Neuronal stem cell (in vitro differentiated cells): ENCODE measurements at regions not wholly inside any gene's neighbourhood (a gene's known extent, or its start where the extent isn't known, plus 50 kb on each side); places are given as distances from the start of the nearest gene placed in this dataset.
A peak's percentile ranks its signal among the peaks of the same experiment; 100 is the strongest.

Experiments used
- DNase-seq: peaks from one replicate; pipeline ENCODE4 v3.0.0-alpha.2; 2013; ENCODE audit warnings: low spot score
- H2AFZ ChIP-seq: one replicate; pipeline ENCODE4 v1.6.1; 2013; ENCODE audit warnings: mild to moderate bottlenecking, low read length, inconsistent platforms
- H2AK5ac ChIP-seq: 2 replicates; pipeline ENCODE4 v1.6.1; 2013; ENCODE audit warnings: low read depth, mild to moderate bottlenecking, inconsistent platforms, low read length, moderate library complexity, mixed read lengths
- H2BK120ac ChIP-seq: 2 replicates; pipeline ENCODE4 v1.6.1; 2013; ENCODE audit warnings: low read depth, mild to moderate bottlenecking, inconsistent platforms, low read length, moderate library complexity, mixed read lengths
- H2BK12ac ChIP-seq: one replicate; pipeline ENCODE4 v1.6.1; 2013; ENCODE audit warnings: low read length, inconsistent platforms
- H2BK15ac ChIP-seq: 2 replicates; pipeline ENCODE4 v1.6.1; 2013; ENCODE audit warnings: mild to moderate bottlenecking, low read length, inconsistent platforms, mixed read lengths
- H2BK5ac ChIP-seq: one replicate; pipeline ENCODE4 v1.6.1; 2013; ENCODE audit warnings: inconsistent platforms, mild to moderate bottlenecking, low read length, moderate library complexity
- H3K14ac ChIP-seq: one replicate; pipeline ENCODE4 v1.6.1; 2013; ENCODE audit warnings: low read length, inconsistent platforms
- H3K18ac ChIP-seq: 2 replicates; pipeline ENCODE4 v1.6.1; 2013; ENCODE audit warnings: low read length, inconsistent platforms
- H3K23ac ChIP-seq: 2 replicates; pipeline ENCODE4 v1.6.1; 2013; ENCODE audit warnings: low read depth, mild to moderate bottlenecking, mixed read lengths, low read length, inconsistent platforms; ENCODE audit not compliant: poor library complexity
- H3K27ac ChIP-seq: replicated peaks from 3 replicates; pipeline ENCODE4 v1.5.1; 2013; ENCODE audit warnings: low read length, inconsistent platforms
- H3K27me3 ChIP-seq, 3 experiments: 2 replicates each; pipeline ENCODE4 v1.6.1; 2013; ENCODE audit warnings: low read length in 3 of 3, mild to moderate bottlenecking in 2 of 3, inconsistent platforms in 1 of 3, low read depth in 1 of 3, mixed read lengths in 1 of 3, moderate library complexity in 1 of 3; ENCODE audit not compliant: control insufficient read depth in 3 of 3, insufficient read depth in 3 of 3
- H3K36me3 ChIP-seq, 2 donors: replicated peaks in 1 of 2; 2 replicates each; pipeline ENCODE4 v1.6.1; 2013; ENCODE audit warnings: low read length in 2 of 2; ENCODE audit not compliant: control insufficient read depth in 2 of 2, insufficient read depth in 2 of 2
- H3K4ac ChIP-seq: 2 replicates; pipeline ENCODE4 v1.6.1; 2013; ENCODE audit warnings: inconsistent platforms, mild to moderate bottlenecking, low read length, moderate library complexity
- H3K4me1 ChIP-seq, 2 donors: 1 replicate in 1 of 2; 2 replicates in 1 of 2; pipeline ENCODE4 v1.6.1; 2013; ENCODE audit warnings: low read length in 2 of 2, low read depth in 1 of 2; ENCODE audit not compliant: control insufficient read depth in 2 of 2, insufficient read depth in 1 of 2
- H3K4me2 ChIP-seq: one replicate; pipeline ENCODE4 v1.6.1; 2013; ENCODE audit warnings: mild to moderate bottlenecking, low read length, inconsistent platforms; ENCODE audit not compliant: insufficient read depth, poor library complexity, severe bottlenecking
- H3K4me3 ChIP-seq, 2 donors: 2 replicates each; pipeline ENCODE4 v1.5.1; 2013; ENCODE audit warnings: low read length in 2 of 2, mild to moderate bottlenecking in 2 of 2, inconsistent platforms in 1 of 2, moderate library complexity in 1 of 2
- H3K79me1 ChIP-seq: one replicate; pipeline ENCODE4 v1.6.1; 2013; ENCODE audit warnings: low read depth, mild to moderate bottlenecking, inconsistent platforms, low read length, moderate library complexity
- H3K9ac ChIP-seq: one replicate; pipeline ENCODE4 v1.6.1; 2013; ENCODE audit warnings: mild to moderate bottlenecking, low read depth, low read length, inconsistent platforms; ENCODE audit not compliant: poor library complexity
- H3K9me3 ChIP-seq, 2 donors: replicated peaks in 1 of 2; 2 replicates each; pipeline versions ENCODE3 to v1.6.1; 2013; ENCODE audit warnings: low read length in 2 of 2, mild to moderate bottlenecking in 2 of 2, inconsistent platforms in 1 of 2, low read depth in 1 of 2, mixed read lengths in 1 of 2, moderate library complexity in 1 of 2; ENCODE audit not compliant: control insufficient read depth in 2 of 2, insufficient read depth in 1 of 2
- H4K8ac ChIP-seq: one replicate; pipeline ENCODE4 v1.6.1; 2013; ENCODE audit warnings: low read depth, mild to moderate bottlenecking, inconsistent platforms, low read length, moderate library complexity
- H4K91ac ChIP-seq: one replicate; pipeline ENCODE4 v1.6.1; 2013; ENCODE audit warnings: low read length, low read depth, mild to moderate bottlenecking, inconsistent platforms; ENCODE audit not compliant: poor library complexity
- WGBS, 2 donors: extraction: QIAGEN DNeasy Blood & Tissue Kit; methylation state at CpG; one replicate each; pipeline ENCODE4 v1.1.7; 2013; ENCODE audit warnings: missing lambda C conversion rate in 2 of 2, mixed read lengths in 1 of 2; ENCODE audit not compliant: insufficient read length in 2 of 2, insufficient replicate concordance in 1 of 2; ENCODE audit errors: extremely low coverage in 2 of 2; 5-methylcytosine and 5-hydroxymethylcytosine counted together

- Histone ChIP-seq H3K27me3 (peaks cover 0 to 4% (median 0%) of the 10 kb centered on the region in 3 experiments), H3K9me3 (no peaks in the 10 kb centered on the region), H3K9ac (no peak overlapping the region), H4K8ac (no peak overlapping the region), H3K14ac (no peak overlapping the region), H3K23ac (no peak overlapping the region), H2BK15ac (no peak overlapping the region), H3K79me1 (no peaks in the 10 kb centered on the region), H4K91ac (no peak overlapping the region), H3K4me3 (no peak overlapping the region), H3K4ac (no peak overlapping the region), H3K36me3 (no peaks in the 10 kb centered on the region), H2AFZ (no peak overlapping the region), H3K4me2 (no peak overlapping the region), H2BK5ac (no peak overlapping the region), H3K4me1 (no peaks in the 10 kb centered on the region), H3K27ac (no peak overlapping the region), H3K18ac (no peak overlapping the region), H2BK12ac (no peak overlapping the region), H2AK5ac (no peak overlapping the region), H2BK120ac (no peak overlapping the region)
- no peak for DNase-seq
- 100% methylated on average over 2 of the region's 4 CpGs; no CpG with 5 or more reads in 1 of the 2 donors for WGBS, 2 donors
Measured at GRCh38 chr14:34204774-34205173, 253.9 kb upstream of the EGLN3 start.

GRCh38 chr14:34203251-34203722 lies 252.4 kb upstream of the EGLN3 start:
- no peaks in the 10 kb centered on the region for H3K4me1 ChIP-seq
- no peak overlapping the region for H4K91ac ChIP-seq
- H3K9me3 ChIP-seq = no peaks in the 10 kb centered on the region
- H3K36me3 ChIP-seq = no peaks in the 10 kb centered on the region
- no CpG with 5 or more reads among the region's 4 CpGs for WGBS, 2 donors
- H3K4me2 ChIP-seq = no peak overlapping the region
- no peak overlapping the region for H2AK5ac ChIP-seq
- no peak overlapping the region for H4K8ac ChIP-seq
- no peak overlapping the region for H2BK12ac ChIP-seq
- no peaks in the 10 kb centered on the region for H3K79me1 ChIP-seq
- no peak overlapping the region for H3K4ac ChIP-seq
- no peak overlapping the region for H3K4me3 ChIP-seq
- no peak overlapping the region for H3K14ac ChIP-seq
- no peak overlapping the region for H3K23ac ChIP-seq
- no peak overlapping the region for H2AFZ ChIP-seq
- no peak overlapping the region for H2BK120ac ChIP-seq
- H3K9ac ChIP-seq = no peak overlapping the region
- H3K18ac ChIP-seq = no peak overlapping the region
- H2BK15ac ChIP-seq = no peak overlapping the region
- DNase-seq = no peak
- H3K27me3 ChIP-seq = peaks cover 0 to 4% (median 0%) of the 10 kb centered on the region in 3 experiments
- no peak overlapping the region for H2BK5ac ChIP-seq
- no peak overlapping the region for H3K27ac ChIP-seq

DNA sequence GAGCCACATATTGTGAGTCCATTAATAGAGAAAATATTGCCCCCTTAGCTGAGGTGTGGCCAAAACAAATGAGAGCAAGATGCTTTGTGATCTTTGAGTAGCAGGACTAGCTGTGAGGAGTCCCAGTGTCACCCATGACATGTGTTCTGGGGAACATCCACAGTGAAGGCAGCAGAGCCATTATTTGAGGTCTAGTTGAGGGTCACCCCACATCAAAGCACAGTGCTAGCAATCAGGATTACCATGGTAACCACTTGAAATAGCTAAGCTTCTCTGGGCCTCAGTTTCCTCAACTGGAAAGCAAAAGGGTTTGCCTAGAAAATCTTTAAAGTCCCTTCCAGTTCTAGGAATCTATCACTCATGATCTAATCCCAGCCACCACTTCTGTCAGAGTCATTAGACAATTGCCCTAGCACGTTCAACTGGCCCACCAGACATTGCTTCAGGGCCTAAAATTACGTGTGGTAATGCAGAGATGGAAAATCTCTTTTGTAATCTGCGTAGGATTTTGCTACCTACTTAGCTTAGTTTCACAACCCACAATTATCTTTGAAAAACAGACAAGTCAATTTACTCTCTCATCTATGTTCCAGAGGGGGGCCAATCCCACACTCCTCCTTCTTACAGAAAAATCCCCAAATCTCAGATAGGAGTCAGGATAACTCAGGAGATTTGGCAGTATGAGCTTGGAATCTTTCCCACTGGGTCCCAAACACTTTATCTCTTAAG lies 251.2 kb upstream of the EGLN3 start:
- Histone ChIP-seq H4K91ac (no peak overlapping the region), H3K4me2 (no peak overlapping the region), H3K79me1 (no peaks in the 10 kb centered on the region), H2BK12ac (no peak overlapping the region), H4K8ac (no peak overlapping the region), H2AK5ac (no peak overlapping the region), H2BK5ac (no peak overlapping the region), H3K27me3 (peaks cover 0 to 4% (median 0%) of the 10 kb centered on the region in 3 experiments), H3K4ac (no peak overlapping the region), H3K36me3 (no peaks in the 10 kb centered on the region), H3K18ac (no peak overlapping the region), H3K9ac (no peak overlapping the region), H3K4me3 (peak overlapping the region in 1 of 2 donors; percentile 63), H3K14ac (no peak overlapping the region), H3K27ac (no peak overlapping the region), H2AFZ (no peak overlapping the region), H3K9me3 (no peaks in the 10 kb centered on the region), H3K4me1 (no peaks in the 10 kb centered on the region), H2BK120ac (no peak overlapping the region), H2BK15ac (no peak overlapping the region), H3K23ac (no peak overlapping the region)
- no peak for DNase-seq
- WGBS, 2 donors = no CpG with 5 or more reads among the region's 3 CpGs

DNA sequence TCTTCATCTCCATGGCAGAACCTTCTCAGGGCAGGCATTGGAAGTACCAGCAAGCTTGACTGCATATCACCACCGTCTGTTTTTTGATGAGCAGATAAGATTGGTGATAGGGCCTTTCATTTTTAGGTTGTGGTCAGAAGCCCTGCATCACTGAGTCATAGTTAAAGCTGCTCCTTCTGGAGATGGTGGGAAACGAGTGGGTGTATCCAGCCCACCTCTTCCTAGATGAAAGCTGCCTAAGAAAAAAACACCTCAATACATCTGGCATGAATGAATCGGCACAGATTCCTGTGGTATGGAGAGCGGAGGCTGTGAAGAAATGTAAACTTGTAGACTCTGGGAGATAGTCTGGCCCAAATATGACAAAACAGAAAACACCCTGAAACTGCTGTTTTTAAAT lies 248.7 kb upstream of the EGLN3 start:
- H2BK15ac ChIP-seq = no peak overlapping the region
- no peak for DNase-seq

More for the DNA sequence above, 248.7 kb upstream of the EGLN3 start:
- no peak overlapping the region for H2BK12ac ChIP-seq
- H3K14ac ChIP-seq = no peak overlapping the region
- no peak overlapping the region for H3K9ac ChIP-seq
- no peak overlapping the region for H3K18ac ChIP-seq
- no peak overlapping the region for H2BK5ac ChIP-seq
- H3K9me3 ChIP-seq = no peaks in the 10 kb centered on the region
- WGBS, 2 donors = no CpG with 5 or more reads among the region's 4 CpGs
- H3K4me2 ChIP-seq = no peak overlapping the region
- H3K4me3 ChIP-seq = no peak overlapping the region
- H3K4me1 ChIP-seq = no peaks in the 10 kb centered on the region
- H3K23ac ChIP-seq = no peak overlapping the region
- no peak overlapping the region for H3K27ac ChIP-seq
- H2BK120ac ChIP-seq = no peak overlapping the region
- H2AFZ ChIP-seq = no peak overlapping the region
- no peaks in the 10 kb centered on the region for H3K79me1 ChIP-seq
- no peak overlapping the region for H4K8ac ChIP-seq
- H2AK5ac ChIP-seq = no peak overlapping the region
- no peaks in the 10 kb centered on the region for H3K36me3 ChIP-seq
- H3K4ac ChIP-seq = no peak overlapping the region
- peaks cover 0 to 4% (median 0%) of the 10 kb centered on the region in 3 experiments for H3K27me3 ChIP-seq
- no peak overlapping the region for H4K91ac ChIP-seq
